Panc1 (cell line): ENCODE measurements at regions not wholly inside any gene's neighbourhood (a gene's known extent, or its start where the extent isn't known, plus 50 kb on each side); places are given as distances from the start of the nearest gene placed in this dataset.
A peak's percentile ranks its signal among the peaks of the same experiment; 100 is the strongest.

Experiments
- ATAC-seq: fragments of 200-7000 bp; cut with Tn5 transposase; 2 replicates; pipeline ENCODE4 v1.9.1; 2020; ENCODE audit warnings: mild to moderate bottlenecking, moderate library complexity
- BruUV-seq: library from RNA; stranded (reverse); fragments of 400-500 nt; replicated peaks from 2 replicates; lab custom pipeline; 2021; lab: Mats Ljungman, UMichigan
- CTCF ChIA-PET: fragments of 300-600 bp; sonication (Branson Sonifier 250); formaldehyde crosslinking; loops from one replicate; lab custom pipeline; 2022; ENCODE audit warnings: antibody characterized with exemption; lab: Charles Lee
- POLR2A ChIA-PET: fragments of 300-600 bp; sonication (Branson Sonifier 250); formaldehyde crosslinking; loops from one replicate; lab custom pipeline; 2022; ENCODE audit warnings: antibody characterized with exemption; lab: Charles Lee
- DNase-seq: peaks from one replicate; pipeline ENCODE4 v3.0.0-alpha.2; 2010; ENCODE audit warnings: low read depth, low spot score
- H3K27ac ChIP-seq: 2 replicates; pipeline ENCODE4 v1.5.1; 2011; ENCODE audit warnings: mild to moderate bottlenecking, low read length, inconsistent platforms
- H3K27me3 ChIP-seq: fragments of 200-500 bp; sonication (Bioruptor generic); 2 replicates; pipeline ENCODE4 v1.6.0; 2014; ENCODE audit warnings: low read length, inconsistent platforms; ENCODE audit not compliant: control insufficient read depth, insufficient read depth
- H3K36me3 ChIP-seq: fragments of 200-500 bp; sonication (Bioruptor generic); 2 replicates; pipeline ENCODE4 v1.5.1; 2014; ENCODE audit warnings: inconsistent platforms, mild to moderate bottlenecking, low read length, moderate library complexity; ENCODE audit not compliant: control insufficient read depth, insufficient read depth
- H3K4me1 ChIP-seq: 2 replicates; pipeline ENCODE4 v1.5.1; 2011; ENCODE audit warnings: inconsistent platforms, mild to moderate bottlenecking, low read length, moderate library complexity; ENCODE audit not compliant: control insufficient read depth, insufficient read depth
- H3K4me3 ChIP-seq, 2 experiments: 2 replicates each; pipeline ENCODE4 v1.5.1; 2011 to 2012; ENCODE audit warnings: low read depth in 2 of 2, low read length in 2 of 2, mild to moderate bottlenecking in 2 of 2, inconsistent platforms in 1 of 2, moderate library complexity in 1 of 2
- H3K9me3 ChIP-seq: fragments of 200-500 bp; sonication (Bioruptor generic); 2 replicates; pipeline ENCODE4 v1.5.1; 2014; ENCODE audit warnings: low read depth, mild to moderate bottlenecking, inconsistent platforms, low read length, moderate library complexity; ENCODE audit not compliant: control insufficient read depth, insufficient read depth
- CTCF ChIP-seq: fragments of 450-650 bp; IDR thresholded peaks from 2 replicates; pipeline ENCODE4 v1.5.1; 2017; ENCODE audit warnings: mild to moderate bottlenecking
- POLR2AphosphoS5 ChIP-seq: IDR thresholded peaks from 2 replicates; pipeline ENCODE4 v1.6.1; 2012; ENCODE audit warnings: mild to moderate bottlenecking, low read depth, low read length, moderate library complexity
- REST ChIP-seq, 2 experiments: IDR thresholded peaks; 2 replicates each; pipeline ENCODE4 v1.6.1; 2011 to 2012; ENCODE audit warnings: low read depth in 2 of 2, control low read depth in 1 of 2, low read length in 1 of 2, mild to moderate bottlenecking in 1 of 2, moderate library complexity in 1 of 2; ENCODE audit not compliant: insufficient read depth in 1 of 2
- SIN3A ChIP-seq: IDR thresholded peaks from 2 replicates; pipeline ENCODE4 v1.6.1; 2012; ENCODE audit warnings: low read depth, mild to moderate bottlenecking, low read length, moderate library complexity, borderline replicate concordance; ENCODE audit not compliant: insufficient read depth
- TCF7L2 ChIP-seq: IDR thresholded peaks from 2 replicates; pipeline ENCODE4 v1.6.1; 2011; ENCODE audit warnings: mild to moderate bottlenecking, low read depth, low read length, inconsistent platforms
- in situ Hi-C: cut with HindIII; loops from 2 replicates; pipeline ENCODE4 v1.10.0; 2016; ENCODE audit warnings: low sequenced_read_pairs, low pct_unique_long_range_greater_than_20kb
- intact Hi-C: fragments of 100-400 bp; cut with micrococcal nuclease; formaldehyde crosslinking; loops from one replicate; pipeline ENCODE4 v1.10.0; 2022; ENCODE audit not compliant: unreplicated experiment

- no TSS peak for BruUV-seq
- CTCF ChIA-PET: no interaction called here
- Histone ChIP-seq H3K4me1 (no peaks in the 10 kb centered on the region), H3K27me3 (no peaks in the 10 kb centered on the region; the same call in 1 of the 2 replicates), H3K4me3 (no peak overlapping the region), H3K27ac (no peak overlapping the region), H3K36me3 (no peaks in the 10 kb centered on the region), H3K9me3 (no peaks in the 10 kb centered on the region)
- intact Hi-C loops (loop anchor here (5.0 to 10.0 kb wide), 2 partner anchors 112 to 394 kb away; no protein-coding TSS in a partner anchor), in situ Hi-C loops (no loop called here)
- ATAC-seq (no peak), DNase-seq (no peak)
- no peak for TF ChIP-seq TCF7L2
- TF ChIP-seq CTCF: no peak
- no peak for TF ChIP-seq REST (IDR thresholded peaks at IDR 0.05; ENCODE audit: insufficient read depth in 1 of 2, low read depth in 2 of 2, low read length in 1 of 2)
- no peak for TF ChIP-seq POLR2AphosphoS5
- no peak for TF ChIP-seq SIN3A
- POLR2A ChIA-PET: no interaction called here
Observed at GRCh38 chr13:31912647-31913401, 118.8 kb upstream of the FRY start.

GRCh38 chr13:31913459-31913858 lies 118.1 kb upstream of the FRY start:
- CTCF ChIA-PET: no interaction called here
- Histone ChIP-seq H3K9me3 (no peaks in the 10 kb centered on the region), H3K4me1 (no peaks in the 10 kb centered on the region), H3K4me3 (no peak overlapping the region), H3K36me3 (no peaks in the 10 kb centered on the region), H3K27me3 (no peaks in the 10 kb centered on the region), H3K27ac (no peak overlapping the region)
- POLR2A ChIA-PET: no interaction called here
- no TSS peak for BruUV-seq
- TF ChIP-seq POLR2AphosphoS5 (no peak), CTCF (peak; percentile 41)
- DNase-seq: no peak
- peak; percentile 34; the same call in 1 of the 2 replicates for ATAC-seq
- intact Hi-C loops: loop anchor here (5.0 to 10.0 kb wide), 2 partner anchors 111 to 394 kb away; no protein-coding TSS in a partner anchor
- in situ Hi-C loops: no loop called here
